ENCODE measurements at regions not wholly inside any gene's neighbourhood (a gene's known extent, or its start where the extent isn't known, plus 50 kb on each side); places are given as distances from the start of the nearest gene placed in this dataset.

GRCh38 chr4:103303011-103303410 is 104.9 kb upstream of the CENPE start:
- Histone ChIP-seq H3K27ac (no peak overlapping the region), H3K9me3 (no peaks in the 10 kb centered on the region), H3K36me3 (no peaks in the 10 kb centered on the region), H3K27me3 (no peaks in the 10 kb centered on the region), H3K4me1 (peaks cover 5 to 12% (median 11%) of the 10 kb centered on the region in 4 donors), H3K4me3 (no peak overlapping the region)
- no peak for DNase-seq
- no peak for TF ChIP-seq POLR2AphosphoS5 (IDR thresholded peaks at IDR 0.05)
- TF ChIP-seq EP300 (IDR thresholded peaks at IDR 0.05), result no peak
- no peak for TF ChIP-seq CTCF (IDR thresholded peaks at IDR 0.05)
- no peak for TF ChIP-seq POLR2A (IDR thresholded peaks at IDR 0.05)
- intact Hi-C loops (cut with DNase I; ENCODE audit: low total_unique reads), result no loop called here

GRCh38 chr4:103292959-103293358 is 94.8 kb upstream of the CENPE start:
- no peaks in the 10 kb centered on the region for H3K4me1 ChIP-seq
- H3K27ac ChIP-seq, result no peak overlapping the region
- WGBS, 5 donors, result 55 to 68% (median 58%) methylated on average over 3 of the region's 3 CpGs
- intact Hi-C loops (cut with DNase I; ENCODE audit: low total_unique reads), result no loop called here
- TF ChIP-seq EP300 (IDR thresholded peaks at IDR 0.05), result no peak
- TF ChIP-seq POLR2AphosphoS5 (IDR thresholded peaks at IDR 0.05), result no peak
- no peak for TF ChIP-seq POLR2A (IDR thresholded peaks at IDR 0.05)
- no peak for TF ChIP-seq CTCF (IDR thresholded peaks at IDR 0.05)
- H3K36me3 ChIP-seq, result no peaks in the 10 kb centered on the region
- H3K27me3 ChIP-seq, result no peaks in the 10 kb centered on the region
- no peak for DNase-seq
- no peak overlapping the region for H3K4me3 ChIP-seq
- peaks cover 0 to 6% (median 0%) of the 10 kb centered on the region in 4 donors for H3K9me3 ChIP-seq

- 22 to 48% (median 39%) methylated on average over 4 of the region's 4 CpGs for WGBS, 5 donors
- no peak overlapping the region for H3K4me3 ChIP-seq
- H3K9me3 ChIP-seq, result peaks cover 0 to 2% (median 0%) of the 10 kb centered on the region in 4 donors
- H3K4me1 ChIP-seq, result no peaks in the 10 kb centered on the region
- intact Hi-C loops (cut with DNase I; ENCODE audit: low total_unique reads), result no loop called here
- no peaks in the 10 kb centered on the region for H3K27me3 ChIP-seq
- no peak for TF ChIP-seq POLR2A (IDR thresholded peaks at IDR 0.05)
- TF ChIP-seq EP300 (IDR thresholded peaks at IDR 0.05), result no peak
- TF ChIP-seq CTCF (IDR thresholded peaks at IDR 0.05), result no peak
- no peak for TF ChIP-seq POLR2AphosphoS5 (IDR thresholded peaks at IDR 0.05)
- no peak overlapping the region for H3K27ac ChIP-seq
- no peak for DNase-seq
- no peaks in the 10 kb centered on the region for H3K36me3 ChIP-seq
These were observed 94.2 kb upstream of the CENPE start for GRCh38 chr4:103292373-103292772.

GRCh38 chr4:103289186-103289585 is 91.0 kb upstream of the CENPE start:
- 55 to 77% (median 70%) methylated on average over 1 of the region's 1 CpG for WGBS, 5 donors
- no peaks in the 10 kb centered on the region for H3K27me3 ChIP-seq
- H3K27ac ChIP-seq, result no peak overlapping the region
- no peaks in the 10 kb centered on the region for H3K9me3 ChIP-seq
- no peak overlapping the region for H3K4me3 ChIP-seq
- no peaks in the 10 kb centered on the region for H3K36me3 ChIP-seq
- intact Hi-C loops (cut with DNase I; ENCODE audit: low total_unique reads), result no loop called here
- no peak for DNase-seq
- H3K4me1 ChIP-seq, result no peaks in the 10 kb centered on the region
- TF ChIP-seq POLR2A (IDR thresholded peaks at IDR 0.05) (no peak), POLR2AphosphoS5 (IDR thresholded peaks at IDR 0.05) (no peak), CTCF (IDR thresholded peaks at IDR 0.05) (no peak)

Data from stomach (tissue), 8 donors.